Retinal pigment epithelial cell (primary cell): ENCODE measurements at regions not wholly inside any gene's neighbourhood (a gene's known extent, or its start where the extent isn't known, plus 50 kb on each side); places are given as distances from the start of the nearest gene placed in this dataset.
"Not testable (repeated sequence)": the region's sequence is repeated elsewhere in the genome, so short reads cannot be mapped to it uniquely, and the experiment has no call there.

ENCODE experiments used
- DNase-seq: peaks from one replicate; pipeline ENCODE4 v3.0.0-alpha.2; 2010; ENCODE audit warnings: low read depth
- H3K4me3 ChIP-seq: 2 replicates; pipeline ENCODE4 v1.5.1; 2011; ENCODE audit warnings: mild to moderate bottlenecking, low read length, control low read depth, moderate library complexity
- CTCF ChIP-seq: conservative IDR thresholded peaks from 2 replicates; pipeline ENCODE4 v1.5.1; 2011; ENCODE audit warnings: low read depth, low read length, control low read depth, inconsistent platforms

- no peak for DNase-seq
- TF ChIP-seq CTCF: no peak
These were observed 91.6 kb upstream of the TAF11L2 start for GRCh38 chr5:17406423-17406838.

GRCh38 chr5:17411436-17412402 is 86.3 kb upstream of the TAF11L2 start:
- no peak overlapping the region for H3K4me3 ChIP-seq
- TF ChIP-seq CTCF: no peak
- peak; percentile 15 for DNase-seq

More at GRCh38 chr5:17406423-17406838, 91.6 kb upstream of the TAF11L2 start:
- H3K4me3 ChIP-seq: no peak overlapping the region

GRCh38 chr5:17412760-17413671 is 85.0 kb upstream of the TAF11L2 start:
- no peak overlapping the region for H3K4me3 ChIP-seq
- TF ChIP-seq CTCF: no peak
- no peak for DNase-seq

- no peak for DNase-seq
- H3K4me3 ChIP-seq: no peak overlapping the region
- TF ChIP-seq CTCF: no peak
These were observed 84.3 kb upstream of the TAF11L2 start for GRCh38 chr5:17413691-17414090.

- H3K4me3 ChIP-seq: no peak overlapping the region
- no peak for TF ChIP-seq CTCF
- DNase-seq: no peak
These were observed 82.7 kb upstream of the TAF11L2 start for GRCh38 chr5:17415321-17415758.

- not testable (repeated sequence) for H3K4me3 ChIP-seq, DNase-seq
These were observed 81.7 kb upstream of the TAF11L2 start for GRCh38 chr5:17416374-17416773.

- no peak for TF ChIP-seq CTCF
- H3K4me3 ChIP-seq: no peak overlapping the region
- no peak for DNase-seq
These were observed 73.4 kb upstream of the TAF11L2 start for GRCh38 chr5:17424674-17425073.
